Mucosa of descending colon (tissue), 3 donors: ENCODE measurements at regions not wholly inside any gene's neighbourhood (a gene's known extent, or its start where the extent isn't known, plus 50 kb on each side); places are given as distances from the start of the nearest gene placed in this dataset.

ENCODE experiments used
- ATAC-seq: fragments of 200-7000 bp; cut with Tn5 transposase; one replicate; pipeline ENCODE4 v1.9.1; 2020; ENCODE audit warnings: mild to moderate bottlenecking, moderate library complexity
- DNase-seq, 3 donors: peaks; one replicate each; pipeline ENCODE4 v3.0.0-alpha.2; 2020
- H3K36me3 ChIP-seq: fragments of 200-600 bp; one replicate; pipeline ENCODE4 v1.8.0; 2021; ENCODE audit warnings: low read depth, mild to moderate bottlenecking
- H3K4me1 ChIP-seq: fragments of 200-600 bp; one replicate; pipeline ENCODE4 v1.8.0; 2021; ENCODE audit warnings: low read depth, mild to moderate bottlenecking
- H3K4me3 ChIP-seq: fragments of 200-600 bp; one replicate; pipeline ENCODE4 v1.8.0; 2021; ENCODE audit warnings: mild to moderate bottlenecking
- H3K9me3 ChIP-seq: fragments of 200-600 bp; one replicate; pipeline ENCODE4 v1.8.0; 2021; ENCODE audit warnings: mild to moderate bottlenecking
- intact Hi-C, 2 donors: fragments of 100-400 bp; cut with DNase I in 1 of 2; cut with micrococcal nuclease in 1 of 2; formaldehyde crosslinking; loops; one replicate each; pipeline versions ENCODE4 v1.11.0 to v1.11.1; 2022; cut with DNase I, micrococcal nuclease
- TF ChIP-seq, protein P1 (sequence below): fragments of 200-600 bp; IDR thresholded peaks from one replicate; pipeline ENCODE4 v1.8.0; 2022; ENCODE audit warnings: antibody characterized with exemption, mild to moderate bottlenecking
- donor health status: DM: no; HTN: no; CAD: no; lungs with moderate emphysema.
- donor health status: DM: no; HTN: no; CAD: no.
- donor health status: DM: no; HTN: yes; CAD: no.

DNA sequence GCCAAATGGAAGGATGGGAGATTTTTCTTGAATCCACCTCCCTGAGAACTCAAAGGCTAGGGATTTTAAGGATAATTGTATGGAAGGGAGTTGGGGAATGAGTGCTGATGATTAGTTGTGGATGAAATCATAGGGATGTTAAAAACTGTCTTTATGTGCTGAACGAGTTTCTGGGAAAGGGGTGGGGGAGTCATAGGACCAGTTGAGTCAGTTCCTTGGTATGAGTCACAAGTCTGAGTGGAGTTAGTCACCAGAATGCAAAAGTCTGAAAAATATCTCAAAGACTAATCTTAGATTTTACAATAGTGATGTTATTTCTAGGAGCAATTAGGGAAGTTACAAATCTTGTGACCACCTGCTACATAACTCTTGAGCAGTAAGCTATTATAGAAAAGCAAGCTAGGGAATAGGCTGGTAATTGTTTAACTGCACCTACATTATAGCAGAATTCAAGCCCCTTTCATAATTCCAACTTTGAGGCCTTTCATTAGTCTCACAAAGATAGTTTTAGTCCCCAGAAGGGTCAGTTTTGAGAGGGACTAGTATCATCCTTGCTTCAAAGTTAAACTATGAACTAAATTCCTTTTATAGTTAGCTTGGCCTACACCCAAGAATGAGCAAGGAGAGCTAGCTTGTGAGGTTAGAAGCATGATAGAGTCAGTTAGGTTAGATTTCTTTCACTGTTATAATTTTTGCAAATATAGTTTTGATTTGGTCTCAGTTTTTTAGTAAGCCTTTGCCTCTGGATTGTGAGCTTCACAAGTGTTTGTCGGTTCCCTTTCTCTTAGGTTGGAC, 668.0 kb downstream of the ETS1 start:
- Histone ChIP-seq H3K36me3 (no peaks in the 10 kb centered on the region), H3K4me1 (no peaks in the 10 kb centered on the region), H3K4me3 (no peak overlapping the region), H3K9me3 (peaks cover 12% of the 10 kb centered on the region)
- DNase-seq: no peak
- TF ChIP-seq, protein P1, sequence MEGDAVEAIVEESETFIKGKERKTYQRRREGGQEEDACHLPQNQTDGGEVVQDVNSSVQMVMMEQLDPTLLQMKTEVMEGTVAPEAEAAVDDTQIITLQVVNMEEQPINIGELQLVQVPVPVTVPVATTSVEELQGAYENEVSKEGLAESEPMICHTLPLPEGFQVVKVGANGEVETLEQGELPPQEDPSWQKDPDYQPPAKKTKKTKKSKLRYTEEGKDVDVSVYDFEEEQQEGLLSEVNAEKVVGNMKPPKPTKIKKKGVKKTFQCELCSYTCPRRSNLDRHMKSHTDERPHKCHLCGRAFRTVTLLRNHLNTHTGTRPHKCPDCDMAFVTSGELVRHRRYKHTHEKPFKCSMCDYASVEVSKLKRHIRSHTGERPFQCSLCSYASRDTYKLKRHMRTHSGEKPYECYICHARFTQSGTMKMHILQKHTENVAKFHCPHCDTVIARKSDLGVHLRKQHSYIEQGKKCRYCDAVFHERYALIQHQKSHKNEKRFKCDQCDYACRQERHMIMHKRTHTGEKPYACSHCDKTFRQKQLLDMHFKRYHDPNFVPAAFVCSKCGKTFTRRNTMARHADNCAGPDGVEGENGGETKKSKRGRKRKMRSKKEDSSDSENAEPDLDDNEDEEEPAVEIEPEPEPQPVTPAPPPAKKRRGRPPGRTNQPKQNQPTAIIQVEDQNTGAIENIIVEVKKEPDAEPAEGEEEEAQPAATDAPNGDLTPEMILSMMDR: no peak
- ATAC-seq: no peak
- intact Hi-C loops: no loop called here

DNA sequence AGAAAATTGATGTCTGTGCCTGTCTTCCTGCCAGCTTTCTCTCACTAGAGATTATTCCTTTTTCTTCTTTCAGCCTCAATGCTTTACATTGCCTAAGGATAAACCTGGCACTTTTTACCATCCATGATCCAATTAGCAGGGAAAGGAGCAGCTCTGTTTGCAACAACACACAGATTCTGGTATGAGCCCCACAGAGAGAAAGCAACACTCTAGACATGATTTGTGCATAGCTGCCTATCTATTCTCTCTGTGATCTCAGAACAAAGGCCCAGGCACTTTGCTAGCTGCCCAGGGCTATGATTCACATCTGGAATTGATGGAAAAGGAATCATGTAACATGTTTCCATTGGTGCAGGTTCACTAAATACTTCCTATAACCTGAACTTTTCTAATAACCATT, 685.0 kb downstream of the ETS1 start:
- DNase-seq: no peak
- TF ChIP-seq, protein P1: no peak
- no peaks in the 10 kb centered on the region for H3K36me3 ChIP-seq
- no peaks in the 10 kb centered on the region for H3K4me1 ChIP-seq
- ATAC-seq: no peak
- peaks cover 7% of the 10 kb centered on the region for H3K9me3 ChIP-seq
- intact Hi-C loops: no loop called here
- H3K4me3 ChIP-seq: no peak overlapping the region

GRCh38 chr11:127898422-127899365, 688.7 kb downstream of the ETS1 start:
- ATAC-seq (no peak), DNase-seq (no peak)
- TF ChIP-seq, protein P1: no peak
- intact Hi-C loops: no loop called here
- peaks cover 7% of the 10 kb centered on the region for H3K9me3 ChIP-seq
- H3K36me3 ChIP-seq: no peaks in the 10 kb centered on the region
- H3K4me3 ChIP-seq: no peak overlapping the region
- no peaks in the 10 kb centered on the region for H3K4me1 ChIP-seq

DNA sequence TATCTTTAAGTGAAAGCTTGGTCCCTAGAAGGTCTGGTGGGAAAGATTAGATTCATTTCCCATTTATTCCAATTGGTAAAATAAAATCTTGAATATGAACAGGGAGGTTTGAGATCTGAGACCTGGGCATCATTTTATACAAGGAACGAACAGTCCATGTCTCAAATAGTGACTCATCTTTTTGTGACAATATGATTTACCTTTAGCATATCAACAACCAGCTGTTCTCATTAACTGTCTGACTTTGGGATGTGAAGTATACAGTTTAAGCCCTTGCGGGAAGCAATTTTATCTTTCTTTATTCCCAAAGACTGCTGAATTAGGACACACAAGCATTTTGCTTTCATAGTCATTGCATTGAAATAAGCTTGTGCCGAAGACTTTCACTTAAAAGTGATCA, 691.6 kb downstream of the ETS1 start:
- H3K4me1 ChIP-seq: no peaks in the 10 kb centered on the region
- no peak overlapping the region for H3K4me3 ChIP-seq
- TF ChIP-seq, protein P1: no peak
- intact Hi-C loops: no loop called here
- no peak for DNase-seq
- peaks cover 7% of the 10 kb centered on the region for H3K9me3 ChIP-seq
- H3K36me3 ChIP-seq: no peaks in the 10 kb centered on the region
- ATAC-seq: no peak

DNA sequence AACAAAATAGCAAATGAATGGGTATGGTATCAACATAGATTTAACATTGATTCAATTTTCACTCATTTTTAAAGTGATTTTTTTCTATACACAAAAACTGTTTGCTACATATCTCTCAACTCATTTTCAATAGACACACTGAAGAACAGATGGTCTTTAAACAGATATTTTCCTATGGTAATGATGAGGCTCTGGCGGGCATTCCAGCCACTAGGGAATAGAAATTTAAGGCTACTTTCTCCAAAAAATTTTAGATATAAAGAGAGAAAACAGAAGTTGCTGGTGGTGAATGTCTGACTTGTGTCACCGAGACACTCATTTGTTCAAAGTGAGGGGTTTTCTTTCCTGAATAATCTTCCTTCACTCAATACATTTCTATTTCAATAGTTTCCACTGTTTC, 693.0 kb downstream of the ETS1 start:
- no peaks in the 10 kb centered on the region for H3K4me1 ChIP-seq
- peaks cover 7% of the 10 kb centered on the region for H3K9me3 ChIP-seq
- no peak overlapping the region for H3K4me3 ChIP-seq
- H3K36me3 ChIP-seq: no peaks in the 10 kb centered on the region
- ATAC-seq (no peak), DNase-seq (no peak)
- intact Hi-C loops: no loop called here
- TF ChIP-seq, protein P1: no peak
